WI38 (cell line): ENCODE measurements at regions not wholly inside any gene's neighbourhood (a gene's known extent, or its start where the extent isn't known, plus 50 kb on each side); places are given as distances from the start of the nearest gene placed in this dataset.
"Not testable (repeated sequence)": the region's sequence is repeated elsewhere in the genome, so short reads cannot be mapped to it uniquely, and the experiment has no call there.

Experiments used
- H3K4me3 ChIP-seq: 2 replicates; pipeline ENCODE4 v1.5.1; 2011; ENCODE audit warnings: low read depth, mild to moderate bottlenecking, control low read depth, low read length
- TF ChIP-seq, protein P1 (sequence below): IDR thresholded peaks from 2 replicates; pipeline ENCODE4 v1.5.1; 2012; ENCODE audit warnings: low read depth, mild to moderate bottlenecking, control low read depth, low read length

GRCh38 chr2:241959751-241960269, 90.3 kb downstream of the RTP5 start:
- TF ChIP-seq, protein P1, sequence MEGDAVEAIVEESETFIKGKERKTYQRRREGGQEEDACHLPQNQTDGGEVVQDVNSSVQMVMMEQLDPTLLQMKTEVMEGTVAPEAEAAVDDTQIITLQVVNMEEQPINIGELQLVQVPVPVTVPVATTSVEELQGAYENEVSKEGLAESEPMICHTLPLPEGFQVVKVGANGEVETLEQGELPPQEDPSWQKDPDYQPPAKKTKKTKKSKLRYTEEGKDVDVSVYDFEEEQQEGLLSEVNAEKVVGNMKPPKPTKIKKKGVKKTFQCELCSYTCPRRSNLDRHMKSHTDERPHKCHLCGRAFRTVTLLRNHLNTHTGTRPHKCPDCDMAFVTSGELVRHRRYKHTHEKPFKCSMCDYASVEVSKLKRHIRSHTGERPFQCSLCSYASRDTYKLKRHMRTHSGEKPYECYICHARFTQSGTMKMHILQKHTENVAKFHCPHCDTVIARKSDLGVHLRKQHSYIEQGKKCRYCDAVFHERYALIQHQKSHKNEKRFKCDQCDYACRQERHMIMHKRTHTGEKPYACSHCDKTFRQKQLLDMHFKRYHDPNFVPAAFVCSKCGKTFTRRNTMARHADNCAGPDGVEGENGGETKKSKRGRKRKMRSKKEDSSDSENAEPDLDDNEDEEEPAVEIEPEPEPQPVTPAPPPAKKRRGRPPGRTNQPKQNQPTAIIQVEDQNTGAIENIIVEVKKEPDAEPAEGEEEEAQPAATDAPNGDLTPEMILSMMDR: no peak
- H3K4me3 ChIP-seq: no peak overlapping the region

- no peak overlapping the region for H3K4me3 ChIP-seq
- TF ChIP-seq, protein P1: no peak
These were observed 91.9 kb downstream of the RTP5 start for GRCh38 chr2:241961454-241961853.

DNA sequence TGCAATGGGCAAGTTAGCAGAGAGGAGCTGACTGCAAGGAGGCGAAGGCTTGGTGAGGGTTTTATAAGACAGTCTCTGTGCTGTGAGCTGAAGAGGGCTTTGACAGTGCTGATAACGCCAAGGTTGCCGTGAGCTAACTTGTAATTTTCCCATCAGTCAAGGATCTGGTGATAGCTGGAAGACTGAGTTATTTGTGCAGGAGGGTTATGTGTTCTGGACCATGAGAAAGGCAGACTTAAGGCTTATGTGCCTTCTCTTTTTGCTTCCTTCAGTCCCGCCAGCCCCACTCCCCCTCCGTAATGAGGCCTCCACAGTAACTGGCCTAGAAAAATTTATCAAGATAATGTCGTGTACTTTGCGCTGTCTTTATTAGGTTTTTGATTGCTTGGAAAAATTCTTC, 94.6 kb downstream of the RTP5 start:
- TF ChIP-seq, protein P1: no peak
- H3K4me3 ChIP-seq: no peak overlapping the region

DNA sequence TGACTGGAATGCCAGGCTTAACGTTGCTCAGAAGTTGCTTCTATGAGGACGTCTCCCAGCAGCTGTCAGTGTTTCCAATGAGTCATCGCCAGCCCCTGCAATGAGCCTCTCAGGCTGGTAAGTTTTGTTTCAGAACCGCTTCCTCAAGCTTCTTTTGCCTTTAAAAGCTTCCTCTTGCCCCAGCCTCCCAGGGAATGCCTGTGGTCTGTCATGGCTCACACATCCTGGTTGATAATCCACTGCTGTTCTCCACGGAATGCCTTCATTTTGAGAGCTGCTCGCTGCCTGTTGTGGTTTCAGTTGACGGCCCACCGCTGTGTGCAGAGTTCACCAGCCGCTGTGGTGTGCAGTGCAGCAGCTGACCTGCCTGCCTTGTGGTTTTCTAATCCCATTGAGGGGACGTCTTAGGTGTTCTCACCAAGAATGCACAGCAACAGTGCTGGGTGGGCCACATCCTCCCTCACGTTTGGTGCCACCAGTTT, 96.4 kb downstream of the RTP5 start:
- peak overlapping the region; percentile 41 for H3K4me3 ChIP-seq
- TF ChIP-seq, protein P1: no peak

GRCh38 chr2:241966647-241967466, 97.3 kb downstream of the RTP5 start:
- TF ChIP-seq, protein P1: no peak
- H3K4me3 ChIP-seq: no peak overlapping the region

GRCh38 chr2:241967467-241968144, 98.1 kb downstream of the RTP5 start:
- TF ChIP-seq, protein P1: no peak
- no peak overlapping the region for H3K4me3 ChIP-seq

GRCh38 chr2:241968417-241968816, 98.9 kb downstream of the RTP5 start:
- H3K4me3 ChIP-seq: no peak overlapping the region
- TF ChIP-seq, protein P1: no peak

DNA sequence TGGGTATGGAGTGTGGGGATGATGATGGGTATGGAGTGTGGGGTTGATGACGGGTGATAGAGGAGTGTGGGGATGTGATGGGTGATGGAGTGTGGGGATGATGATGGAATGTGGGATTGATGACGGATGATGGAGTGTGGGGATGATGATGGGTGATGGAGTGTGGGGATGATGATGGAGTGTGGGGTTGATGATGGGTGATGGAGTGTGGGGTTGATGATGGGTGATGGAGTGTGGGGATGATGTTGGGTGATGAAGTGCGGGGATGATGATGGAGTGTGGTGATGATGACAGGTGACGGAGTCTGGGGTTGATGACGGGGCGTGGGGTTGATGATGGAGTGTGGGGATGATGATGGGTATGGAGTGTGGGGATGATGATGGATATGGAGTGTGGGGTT, 99.7 kb downstream of the RTP5 start:
- not testable (repeated sequence) for H3K4me3 ChIP-seq
